Gastroesophageal sphincter (tissue), 4 donors: ENCODE measurements at regions not wholly inside any gene's neighbourhood (a gene's known extent, or its start where the extent isn't known, plus 50 kb on each side); places are given as distances from the start of the nearest gene placed in this dataset.

Experiments
- ATAC-seq: fragments of 150-250 bp; one replicate; pipeline ENCODE4 v1.9.1; 2016; ENCODE audit warnings: mild to moderate bottlenecking, moderate library complexity
- H3K27ac ChIP-seq, 4 donors: fragments of 200-600 bp; sonication (generic) in 3 of 4; 1 replicate in 3 of 4; 2 replicates in 1 of 4; pipeline ENCODE4 v1.5.1; 2016 to 2019
- H3K27me3 ChIP-seq: fragments of 200-600 bp; sonication (generic); one replicate; pipeline ENCODE4 v1.5.1; 2019
- H3K36me3 ChIP-seq, 2 donors: fragments of 200-600 bp; sonication (generic); one replicate each; pipeline ENCODE4 v1.5.1; 2019; ENCODE audit warnings: control low read depth in 1 of 2
- H3K4me1 ChIP-seq, 3 donors: fragments of 200-600 bp; sonication (generic); 1 replicate in 2 of 3; 2 replicates in 1 of 3; pipeline ENCODE4 v1.5.1; 2016 to 2019; ENCODE audit warnings: control low read depth in 2 of 3
- H3K4me3 ChIP-seq, 2 donors: fragments of 200-600 bp; sonication (generic); one replicate each; pipeline ENCODE4 v1.5.1; 2019; ENCODE audit warnings: mild to moderate bottlenecking in 1 of 2, moderate library complexity in 1 of 2
- H3K9me3 ChIP-seq, 3 donors: fragments of 200-600 bp; sonication (generic); one replicate each; pipeline ENCODE4 v1.5.1; 2017 to 2019; ENCODE audit warnings: control low read depth in 2 of 3
- EP300 ChIP-seq: sonication (generic); formaldehyde crosslinking; IDR thresholded peaks from one replicate; pipeline ENCODE4 v1.6.1; 2017; ENCODE audit warnings: antibody characterized with exemption, mild to moderate bottlenecking
- POLR2A ChIP-seq, 2 donors: fragments of 450-650 bp; IDR thresholded peaks; one replicate each; pipeline ENCODE4 v1.6.1; 2017; ENCODE audit warnings: antibody characterized with exemption in 2 of 2, mild to moderate bottlenecking in 2 of 2, moderate library complexity in 1 of 2
- POLR2AphosphoS5 ChIP-seq: sonication (generic); formaldehyde crosslinking; IDR thresholded peaks from one replicate; pipeline ENCODE4 v1.6.1; 2017; ENCODE audit warnings: antibody characterized with exemption
- WGBS, 2 donors: methylation state at CpG; one replicate each; pipeline ENCODE4 v1.1.5; 2018; ENCODE audit warnings: low coverage in 1 of 2; 5-methylcytosine and 5-hydroxymethylcytosine counted together
- TF ChIP-seq, protein P1 (sequence below), 4 experiments: fragments of 200-600 bp in 2 of 4; fragments of 450-650 bp in 2 of 4; sonication (generic) in 1 of 4; IDR thresholded peaks; one replicate each; pipeline ENCODE4 v1.5.1; 2017 to 2019; ENCODE audit warnings: antibody characterized with exemption in 4 of 4, mild to moderate bottlenecking in 2 of 4, moderate library complexity in 2 of 4

DNA sequence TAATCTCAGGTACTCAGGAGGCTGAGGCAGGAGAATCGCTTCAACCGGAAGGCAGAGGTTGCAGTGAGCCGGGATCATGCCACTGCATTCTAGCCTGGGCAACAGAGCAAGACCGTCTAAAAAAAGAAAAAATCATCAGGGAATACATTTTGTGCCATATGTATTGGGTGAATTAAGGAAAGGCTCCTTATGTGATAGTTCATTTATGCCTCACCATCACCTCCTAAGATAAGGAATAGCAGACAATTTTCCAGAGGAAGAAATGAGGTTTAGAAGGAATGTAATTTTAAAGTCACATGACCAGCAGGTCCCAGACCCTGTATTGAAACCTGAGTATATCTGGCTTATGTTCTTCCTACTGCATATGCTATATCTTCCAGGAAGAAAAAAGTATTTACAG is 93.9 kb upstream of the FOXC1 start:
- no peak for ATAC-seq
- H3K9me3 ChIP-seq: peaks cover 0 to 9% (median 0%) of the 10 kb centered on the region in 3 donors
- peaks cover under 1% of the 10 kb centered on the region for H3K27me3 ChIP-seq
- TF ChIP-seq, protein P1, sequence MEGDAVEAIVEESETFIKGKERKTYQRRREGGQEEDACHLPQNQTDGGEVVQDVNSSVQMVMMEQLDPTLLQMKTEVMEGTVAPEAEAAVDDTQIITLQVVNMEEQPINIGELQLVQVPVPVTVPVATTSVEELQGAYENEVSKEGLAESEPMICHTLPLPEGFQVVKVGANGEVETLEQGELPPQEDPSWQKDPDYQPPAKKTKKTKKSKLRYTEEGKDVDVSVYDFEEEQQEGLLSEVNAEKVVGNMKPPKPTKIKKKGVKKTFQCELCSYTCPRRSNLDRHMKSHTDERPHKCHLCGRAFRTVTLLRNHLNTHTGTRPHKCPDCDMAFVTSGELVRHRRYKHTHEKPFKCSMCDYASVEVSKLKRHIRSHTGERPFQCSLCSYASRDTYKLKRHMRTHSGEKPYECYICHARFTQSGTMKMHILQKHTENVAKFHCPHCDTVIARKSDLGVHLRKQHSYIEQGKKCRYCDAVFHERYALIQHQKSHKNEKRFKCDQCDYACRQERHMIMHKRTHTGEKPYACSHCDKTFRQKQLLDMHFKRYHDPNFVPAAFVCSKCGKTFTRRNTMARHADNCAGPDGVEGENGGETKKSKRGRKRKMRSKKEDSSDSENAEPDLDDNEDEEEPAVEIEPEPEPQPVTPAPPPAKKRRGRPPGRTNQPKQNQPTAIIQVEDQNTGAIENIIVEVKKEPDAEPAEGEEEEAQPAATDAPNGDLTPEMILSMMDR (IDR thresholded peaks at IDR 0.05): no peak
- no peak for TF ChIP-seq EP300
- TF ChIP-seq POLR2A (IDR thresholded peaks at IDR 0.05): no peak
- TF ChIP-seq POLR2AphosphoS5: no peak
- no peaks in the 10 kb centered on the region for H3K4me1 ChIP-seq
- H3K27ac ChIP-seq: no peak overlapping the region
- H3K36me3 ChIP-seq: no peaks in the 10 kb centered on the region
- H3K4me3 ChIP-seq: no peak overlapping the region
- 100% methylated on average over 2 to 4 of the region's 4 CpGs for WGBS, 2 donors

DNA sequence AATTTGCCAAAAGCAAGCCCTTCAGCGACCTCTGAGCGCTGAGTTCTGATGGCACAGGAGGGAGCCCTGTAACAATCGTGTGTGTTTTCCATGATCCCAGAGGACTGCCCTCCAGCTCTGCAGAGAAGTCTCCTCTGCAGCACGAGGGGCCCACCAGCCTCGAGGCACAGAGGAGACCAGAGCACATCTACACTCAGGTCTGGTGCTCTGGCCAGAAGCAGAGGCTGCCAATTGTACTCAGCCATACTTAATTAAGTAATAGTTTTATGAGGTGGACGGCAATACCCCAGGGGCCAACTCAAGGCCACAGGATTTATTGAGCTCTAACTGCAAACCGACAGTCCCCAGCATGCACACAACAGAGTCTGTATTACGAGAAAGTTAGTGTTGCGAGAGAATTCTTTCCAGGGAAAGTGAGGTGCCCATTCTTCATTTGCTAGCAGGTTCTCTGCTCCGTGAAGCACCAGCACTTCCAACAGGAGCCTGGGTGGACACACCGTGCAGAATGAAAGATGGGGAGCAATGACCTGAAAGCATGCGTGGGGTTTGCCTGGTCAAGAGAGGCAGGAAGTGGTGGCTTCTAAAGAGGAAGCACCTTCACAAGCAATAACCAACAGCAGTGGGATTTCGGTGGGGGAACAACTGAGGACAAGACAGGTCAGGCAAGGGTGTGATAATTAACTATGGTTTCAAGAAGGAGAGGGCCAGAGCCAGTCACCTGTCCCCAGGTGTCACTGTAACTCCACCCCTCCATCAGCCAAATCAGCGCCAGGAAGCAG is 92.8 kb upstream of the FOXC1 start:
- Histone ChIP-seq H3K9me3 (peaks cover 0 to 9% (median 0%) of the 10 kb centered on the region in 3 donors), H3K27me3 (peaks cover 5% of the 10 kb centered on the region), H3K27ac (no peak overlapping the region), H3K4me3 (no peak overlapping the region), H3K4me1 (no peaks in the 10 kb centered on the region), H3K36me3 (no peaks in the 10 kb centered on the region)
- ATAC-seq: no peak
- 60 to 78% methylated on average over 2 to 10 of the region's 14 CpGs for WGBS, 2 donors
- no peak for TF ChIP-seq POLR2A (IDR thresholded peaks at IDR 0.05)
- no peak for TF ChIP-seq POLR2AphosphoS5
- no peak for TF ChIP-seq EP300
- TF ChIP-seq, protein P1 (IDR thresholded peaks at IDR 0.05): no peak

DNA sequence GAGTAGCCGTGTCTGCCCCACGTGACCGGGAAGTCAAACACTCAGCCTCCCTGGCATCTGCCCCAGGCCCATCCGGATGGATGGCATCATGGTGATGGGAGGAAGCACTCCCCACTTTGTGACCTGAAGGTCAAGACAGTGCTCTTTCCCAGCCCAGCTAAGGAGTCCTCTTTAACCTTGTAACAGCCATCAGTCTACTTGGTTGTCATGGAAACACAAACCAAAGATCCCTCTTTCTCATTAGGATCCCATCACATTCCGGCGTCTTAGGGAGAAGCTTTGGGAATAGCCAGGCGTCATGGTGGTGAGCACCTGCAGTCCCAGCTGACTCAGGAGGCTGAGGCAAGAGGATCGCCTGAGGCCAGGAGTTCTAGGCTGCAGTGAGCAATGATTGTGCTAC is 90.9 kb upstream of the FOXC1 start:
- Histone ChIP-seq H3K36me3 (no peaks in the 10 kb centered on the region), H3K9me3 (peaks cover 0 to 10% (median 0%) of the 10 kb centered on the region in 3 donors), H3K27me3 (peaks cover 24% of the 10 kb centered on the region), H3K27ac (no peak overlapping the region), H3K4me1 (peaks cover 0 to 3% (median 0%) of the 10 kb centered on the region in 3 donors), H3K4me3 (no peak overlapping the region)
- ATAC-seq: no peak
- 90 to 100% methylated on average over 3 to 4 of the region's 8 CpGs for WGBS, 2 donors
- TF ChIP-seq POLR2A (IDR thresholded peaks at IDR 0.05) (no peak), POLR2AphosphoS5 (no peak), EP300 (no peak)
- TF ChIP-seq, protein P1 (IDR thresholded peaks at IDR 0.05): no peak

DNA sequence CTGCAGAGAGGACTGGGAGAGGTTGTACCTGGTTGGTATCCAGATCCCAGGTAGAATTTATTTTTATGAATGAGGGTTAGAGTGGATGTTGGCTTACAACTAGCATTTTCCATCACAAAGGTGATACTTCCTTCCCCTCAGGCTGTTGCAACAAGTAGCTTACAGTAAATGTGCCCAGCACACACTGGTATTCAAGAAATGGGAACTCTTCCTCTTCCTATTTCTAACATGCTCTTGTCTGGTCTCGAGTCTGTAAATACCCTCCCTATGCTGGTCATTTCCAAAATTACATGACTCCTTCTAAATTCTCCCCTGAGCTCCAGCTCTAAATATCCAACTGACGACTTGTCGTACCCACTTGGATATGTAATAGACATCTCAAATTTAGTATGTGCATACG is 90.1 kb upstream of the FOXC1 start:
- Histone ChIP-seq H3K9me3 (peaks cover 0 to 13% (median 0%) of the 10 kb centered on the region in 3 donors), H3K27ac (no peak overlapping the region)
- no peak for ATAC-seq

More for the DNA sequence above, 90.1 kb upstream of the FOXC1 start:
- TF ChIP-seq POLR2AphosphoS5 (no peak), EP300 (no peak), POLR2A (IDR thresholded peaks at IDR 0.05) (no peak)
- TF ChIP-seq, protein P1 (IDR thresholded peaks at IDR 0.05): no peak
- H3K36me3 ChIP-seq: no peaks in the 10 kb centered on the region
- 89 to 90% methylated on average over 3 of the region's 4 CpGs for WGBS, 2 donors
- H3K4me1 ChIP-seq: peaks cover 0 to 10% (median 0%) of the 10 kb centered on the region in 3 donors
- no peak overlapping the region for H3K4me3 ChIP-seq
- peaks cover 30% of the 10 kb centered on the region for H3K27me3 ChIP-seq
